Osteocyte (in vitro differentiated cells): ENCODE measurements at regions not wholly inside any gene's neighbourhood (a gene's known extent, or its start where the extent isn't known, plus 50 kb on each side); places are given as distances from the start of the nearest gene placed in this dataset.

Experiments used
- DNase-seq: peaks from one replicate; pipeline ENCODE4 v3.0.0; 2021; ENCODE audit warnings: mixed read lengths; ENCODE audit not compliant: unreplicated experiment; ENCODE audit errors: extremely low spot score
- H3K27ac Mint-ChIP-seq: one replicate; pipeline ENCODE4 v1.8.0; 2021; ENCODE audit warnings: mild to moderate bottlenecking, mixed read lengths; ENCODE audit not compliant: unreplicated experiment
- H3K27me3 Mint-ChIP-seq: one replicate; pipeline ENCODE4 v1.8.0; 2021; ENCODE audit warnings: mixed read lengths; ENCODE audit not compliant: unreplicated experiment
- H3K36me3 Mint-ChIP-seq: one replicate; pipeline ENCODE4 v1.8.0; 2021; ENCODE audit warnings: mixed read lengths; ENCODE audit not compliant: unreplicated experiment
- H3K4me1 Mint-ChIP-seq: one replicate; pipeline ENCODE4 v1.8.0; 2021; ENCODE audit warnings: mixed read lengths; ENCODE audit not compliant: unreplicated experiment
- H3K4me3 Mint-ChIP-seq: one replicate; pipeline ENCODE4 v1.8.0; 2021; ENCODE audit warnings: mild to moderate bottlenecking, moderate library complexity, mixed read lengths; ENCODE audit not compliant: unreplicated experiment
- H3K9me3 Mint-ChIP-seq: one replicate; pipeline ENCODE4 v1.8.0; 2021; ENCODE audit warnings: mixed read lengths; ENCODE audit not compliant: unreplicated experiment
- TF ChIP-seq, protein P1 (sequence below): fragments of 200-600 bp; sonication (generic); IDR thresholded peaks from 2 replicates; pipeline ENCODE4 v1.5.0; 2021; ENCODE audit warnings: antibody characterized with exemption, mild to moderate bottlenecking, moderate library complexity

DNA sequence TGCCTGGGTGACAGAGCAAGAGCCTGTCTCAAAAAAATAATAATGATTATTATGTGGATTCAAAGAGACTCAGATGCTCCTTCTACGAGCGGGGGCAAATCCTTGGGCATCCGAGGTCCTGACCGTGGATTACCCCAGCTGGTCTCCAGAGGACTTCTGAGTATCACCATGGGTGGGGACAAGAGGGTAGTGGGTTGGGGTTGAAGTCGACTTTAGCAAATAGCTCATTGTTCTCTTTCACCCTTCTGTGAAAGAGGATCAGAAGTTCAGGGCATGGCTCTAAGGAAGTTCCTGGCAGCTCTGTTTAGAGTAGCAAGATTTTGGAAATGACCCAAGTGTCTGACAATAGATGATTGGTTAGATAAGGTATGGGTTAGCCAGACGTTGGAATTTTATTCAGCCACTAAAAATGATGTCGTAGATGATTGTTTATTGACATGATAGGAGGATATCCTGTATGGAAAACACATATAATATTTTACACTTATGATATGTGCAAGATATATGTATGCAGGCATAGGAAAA is 59.0 kb upstream of the SPRED2 start:
- H3K4me1 Mint-ChIP-seq, result no peaks in the 10 kb centered on the region
- H3K27me3 Mint-ChIP-seq, result peaks cover 14% of the 10 kb centered on the region
- no peak overlapping the region for H3K4me3 Mint-ChIP-seq
- TF ChIP-seq, protein P1, sequence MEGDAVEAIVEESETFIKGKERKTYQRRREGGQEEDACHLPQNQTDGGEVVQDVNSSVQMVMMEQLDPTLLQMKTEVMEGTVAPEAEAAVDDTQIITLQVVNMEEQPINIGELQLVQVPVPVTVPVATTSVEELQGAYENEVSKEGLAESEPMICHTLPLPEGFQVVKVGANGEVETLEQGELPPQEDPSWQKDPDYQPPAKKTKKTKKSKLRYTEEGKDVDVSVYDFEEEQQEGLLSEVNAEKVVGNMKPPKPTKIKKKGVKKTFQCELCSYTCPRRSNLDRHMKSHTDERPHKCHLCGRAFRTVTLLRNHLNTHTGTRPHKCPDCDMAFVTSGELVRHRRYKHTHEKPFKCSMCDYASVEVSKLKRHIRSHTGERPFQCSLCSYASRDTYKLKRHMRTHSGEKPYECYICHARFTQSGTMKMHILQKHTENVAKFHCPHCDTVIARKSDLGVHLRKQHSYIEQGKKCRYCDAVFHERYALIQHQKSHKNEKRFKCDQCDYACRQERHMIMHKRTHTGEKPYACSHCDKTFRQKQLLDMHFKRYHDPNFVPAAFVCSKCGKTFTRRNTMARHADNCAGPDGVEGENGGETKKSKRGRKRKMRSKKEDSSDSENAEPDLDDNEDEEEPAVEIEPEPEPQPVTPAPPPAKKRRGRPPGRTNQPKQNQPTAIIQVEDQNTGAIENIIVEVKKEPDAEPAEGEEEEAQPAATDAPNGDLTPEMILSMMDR, result no peak
- DNase-seq, result no peak
- H3K36me3 Mint-ChIP-seq, result no peaks in the 10 kb centered on the region
- no peak overlapping the region for H3K27ac Mint-ChIP-seq
- peaks cover 11% of the 10 kb centered on the region for H3K9me3 Mint-ChIP-seq

DNA sequence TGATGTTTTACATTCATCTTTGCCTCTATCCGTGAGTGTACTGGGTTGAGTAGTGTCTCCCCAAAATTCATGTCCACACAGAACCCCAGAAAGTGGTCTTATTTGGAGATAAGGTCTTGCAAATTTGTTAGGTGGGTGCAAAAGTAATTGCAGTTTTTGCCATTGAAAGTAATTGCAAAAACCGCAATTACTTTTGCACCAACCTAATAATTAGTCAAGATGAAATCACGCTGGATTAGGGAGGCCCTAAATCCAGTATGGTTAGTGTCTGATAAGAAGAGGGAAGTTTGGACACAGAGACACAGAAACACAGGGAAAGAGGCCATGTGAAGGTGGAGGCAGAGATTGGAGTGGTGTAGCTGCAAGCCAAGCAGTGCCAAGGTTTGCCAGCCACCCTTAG is 57.8 kb upstream of the SPRED2 start:
- H3K4me1 Mint-ChIP-seq, result no peaks in the 10 kb centered on the region

DNA sequence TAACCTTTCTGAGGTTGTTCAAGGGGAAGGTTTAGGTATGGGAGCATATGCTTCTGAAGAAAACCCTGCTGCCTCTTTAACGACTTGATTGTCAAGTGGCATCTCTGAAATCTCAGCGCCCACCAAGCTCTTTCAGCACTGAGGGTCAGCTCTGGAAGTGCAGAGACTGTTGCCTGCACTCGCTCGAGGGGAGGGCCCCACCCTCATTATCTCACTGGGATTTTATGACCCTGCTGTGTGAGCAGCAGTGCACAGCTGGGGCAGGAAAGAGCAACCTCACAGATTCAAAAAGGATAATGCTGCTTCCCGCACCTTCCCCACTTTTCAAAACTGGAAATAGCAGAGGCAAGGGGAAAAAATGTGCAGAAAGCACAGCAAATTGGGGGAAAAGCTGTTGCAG is 56.9 kb upstream of the SPRED2 start:
- no peaks in the 10 kb centered on the region for H3K36me3 Mint-ChIP-seq
- DNase-seq, result no peak
- H3K4me3 Mint-ChIP-seq, result no peak overlapping the region
- no peaks in the 10 kb centered on the region for H3K4me1 Mint-ChIP-seq
- TF ChIP-seq, protein P1, result no peak
- H3K9me3 Mint-ChIP-seq, result peaks cover 11% of the 10 kb centered on the region
- H3K27ac Mint-ChIP-seq, result no peak overlapping the region
- peaks cover 2% of the 10 kb centered on the region for H3K27me3 Mint-ChIP-seq

More for the DNA sequence above, 57.8 kb upstream of the SPRED2 start:
- Mint-ChIP-seq H3K9me3 (peaks cover 11% of the 10 kb centered on the region), H3K4me3 (no peak overlapping the region), H3K36me3 (no peaks in the 10 kb centered on the region), H3K27ac (no peak overlapping the region), H3K27me3 (peaks cover 11% of the 10 kb centered on the region)
- DNase-seq, result no peak
- TF ChIP-seq, protein P1, result no peak

DNA sequence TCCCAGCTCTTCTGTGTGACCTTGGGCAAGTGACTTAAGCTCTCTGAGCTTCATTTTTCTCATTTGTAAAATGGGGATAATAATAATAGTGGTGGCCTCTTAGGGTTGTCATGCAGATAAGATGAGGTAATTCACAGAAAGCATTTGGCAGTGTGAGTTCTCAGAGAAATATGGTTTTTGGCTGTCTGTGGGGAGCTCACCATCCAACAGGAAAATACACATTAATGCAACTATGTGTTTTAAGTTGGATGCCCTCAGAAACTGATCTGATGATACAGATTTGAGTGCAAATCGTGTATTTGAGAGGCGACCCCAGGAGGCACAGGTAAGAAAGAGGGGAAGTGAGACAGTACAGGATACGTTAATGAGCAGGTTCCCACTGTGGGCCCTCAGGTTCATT is 56.1 kb upstream of the SPRED2 start:
- Mint-ChIP-seq H3K9me3 (peaks cover 11% of the 10 kb centered on the region), H3K4me3 (no peak overlapping the region), H3K27ac (no peak overlapping the region), H3K4me1 (no peaks in the 10 kb centered on the region), H3K36me3 (no peaks in the 10 kb centered on the region), H3K27me3 (peaks cover 2% of the 10 kb centered on the region)
- no peak for DNase-seq
- TF ChIP-seq, protein P1, result no peak

DNA sequence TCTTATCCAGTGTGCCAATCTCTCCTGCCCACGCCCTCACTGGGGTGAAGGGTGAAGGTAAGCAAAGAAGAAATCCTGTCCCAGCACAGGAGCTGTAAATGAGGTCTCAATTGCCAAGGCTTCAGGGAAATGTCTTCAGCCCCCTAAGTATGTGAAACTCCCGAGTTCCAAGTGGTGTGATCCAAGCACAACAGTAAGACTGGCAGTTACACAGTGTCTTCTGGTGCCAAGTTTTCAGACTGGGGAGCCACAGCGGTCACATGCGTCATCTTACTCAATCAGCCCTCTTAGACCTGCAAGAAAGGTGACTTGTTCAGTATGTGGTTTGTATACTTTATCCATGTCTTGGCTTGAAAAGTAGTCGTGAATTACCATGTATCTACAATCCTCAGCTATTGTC is 55.0 kb upstream of the SPRED2 start:
- H3K36me3 Mint-ChIP-seq, result no peaks in the 10 kb centered on the region
- peaks cover 11% of the 10 kb centered on the region for H3K9me3 Mint-ChIP-seq
- H3K27me3 Mint-ChIP-seq, result peaks cover 5% of the 10 kb centered on the region

More for the DNA sequence above, 55.0 kb upstream of the SPRED2 start:
- TF ChIP-seq, protein P1, result no peak
- no peaks in the 10 kb centered on the region for H3K4me1 Mint-ChIP-seq
- no peak overlapping the region for H3K27ac Mint-ChIP-seq
- DNase-seq, result no peak
- H3K4me3 Mint-ChIP-seq, result no peak overlapping the region
